Heart left ventricle (tissue), 16 donors: ENCODE measurements at regions not wholly inside any gene's neighbourhood (a gene's known extent, or its start where the extent isn't known, plus 50 kb on each side); places are given as distances from the start of the nearest gene placed in this dataset.

Experiments
- ATAC-seq, 4 donors: fragments of 200-7000 bp; cut with Tn5 transposase; one replicate each; pipeline ENCODE4 v1.9.1; 2020 to 2022; ENCODE audit warnings: moderate library complexity in 4 of 4, mild to moderate bottlenecking in 3 of 4, moderate number of reproducible peaks in 1 of 4
- DNase-seq, 5 donors: peaks; one replicate each; pipeline ENCODE4 v3.0.0-alpha.2; 2020
- H3K27ac ChIP-seq, 12 donors: fragments of 200-600 bp; sonication (generic) in 4 of 12; one replicate each; pipeline versions ENCODE4 v1.5.0 to v1.8.0; 2016 to 2022; ENCODE audit warnings: mild to moderate bottlenecking in 2 of 12
- H3K27me3 ChIP-seq, 9 donors: fragments of 200-600 bp; sonication (generic) in 2 of 9; one replicate each; pipeline versions ENCODE4 v1.5.1 to v1.8.0; 2016 to 2022; ENCODE audit warnings: mild to moderate bottlenecking in 3 of 9
- H3K36me3 ChIP-seq, 9 donors: fragments of 200-600 bp; sonication (generic) in 2 of 9; one replicate each; pipeline versions ENCODE4 v1.5.0 to v1.8.0; 2018 to 2022; ENCODE audit warnings: mild to moderate bottlenecking in 2 of 9
- H3K4me1 ChIP-seq, 12 donors: fragments of 200-600 bp; sonication (generic) in 4 of 12; one replicate each; pipeline versions ENCODE4 v1.5.0 to v1.8.0; 2016 to 2022; ENCODE audit warnings: mild to moderate bottlenecking in 3 of 12
- H3K4me3 ChIP-seq, 12 donors: fragments of 200-600 bp; sonication (generic) in 4 of 12; one replicate each; pipeline versions ENCODE4 v1.5.0 to v1.8.0; 2017 to 2022; ENCODE audit warnings: mild to moderate bottlenecking in 9 of 12, moderate library complexity in 4 of 12
- H3K9me3 ChIP-seq, 12 donors: fragments of 200-600 bp; sonication (generic) in 4 of 12; one replicate each; pipeline versions ENCODE4 v1.5.0 to v1.8.0; 2016 to 2022; ENCODE audit warnings: mild to moderate bottlenecking in 1 of 12
- CTCF ChIP-seq, 12 donors: fragments of 200-600 bp; sonication (generic) in 4 of 12; IDR thresholded peaks; one replicate each; pipeline versions ENCODE4 v1.5.0 to v1.8.0; 2018 to 2022; ENCODE audit warnings: antibody characterized with exemption in 12 of 12, mild to moderate bottlenecking in 5 of 12
- POLR2A ChIP-seq, 2 donors: fragments of 450-650 bp; IDR thresholded peaks; one replicate each; pipeline ENCODE4 v1.6.1; 2017; ENCODE audit warnings: antibody characterized with exemption in 2 of 2, mild to moderate bottlenecking in 2 of 2, moderate library complexity in 2 of 2
- WGBS, 4 donors: extraction: QIAGEN DNeasy Blood & Tissue Kit in 2 of 4; methylation state at CpG; one replicate each; pipeline versions ENCODE4 v1.1.5 to v1.1.7; 2013 to 2018; 5-methylcytosine and 5-hydroxymethylcytosine counted together
- intact Hi-C, 10 donors: fragments of 100-400 bp; cut with DNase I; formaldehyde crosslinking; loops; one replicate each; pipeline versions ENCODE4 v1.11.1 to v1.14.2; 2022
- donor health status: ischemic (EF 13 %, LVEDD 7.1; RV severe dilation, severe dysfunction).
- donor health status: healthy with polysubstance abuse.
- donor health status: DM: no; HTN: yes; CAD: no.
- donor health status: DM: no; HTN: no; CAD: no.
- donor health status: ischemic (EF 25% LVEDD 6.9; RV normal size, moderate dysfunction).
- donor health status: ischemic (EF 25% LVEDD 5.7; RV mildly dilated, moderate dysfunction).
- donor health status: healthy.
- donor health status: DM: yes; HTN: yes; CAD: no.
- donor health status: ischemic (EF 35%, LVEDD 5.7; RV mildly dilated, moderate dysfunction).
- donor health status: nonischemic (EF 11% LVEDD 7.7; RV severe dilation, severe dysfunction).
- donor health status: DM: yes; HTN: yes; CAD: no.
- donor health status: PGD.
- donor health status: ischemic (EF 29% LVEDD 5.4; RV normal size, mild dysfunction).
- donor health status: nonischemic (EF 23%, LVEDD 6.1; RV moderate dilation, normal function).

DNA sequence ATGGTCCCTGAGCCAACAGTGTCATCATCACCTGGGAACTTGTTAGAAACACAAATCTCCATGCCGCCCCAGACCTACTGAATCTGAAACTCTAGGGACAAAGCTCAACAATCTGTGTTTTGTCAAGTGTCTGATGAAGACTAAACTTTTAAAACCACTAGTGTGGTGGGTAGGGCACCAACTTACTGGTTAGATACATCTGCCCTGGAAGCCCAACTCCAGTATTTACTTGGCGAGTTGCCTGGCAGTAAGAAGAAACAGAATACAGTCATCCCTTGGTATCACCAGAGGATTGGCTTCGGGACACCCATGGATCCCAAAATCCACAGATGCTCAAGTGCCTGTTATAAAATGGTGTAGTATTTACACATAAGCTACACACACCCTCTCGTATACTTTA is 367.9 kb upstream of the DUSP10 start:
- Histone ChIP-seq H3K4me1 (peaks cover 0 to 15% (median 0%) of the 10 kb centered on the region in 12 donors), H3K27ac (no peak overlapping the region), H3K9me3 (peaks cover 0 to 5% (median 0%) of the 10 kb centered on the region in 12 donors), H3K36me3 (no peaks in the 10 kb centered on the region), H3K4me3 (no peak overlapping the region), H3K27me3 (no peaks in the 10 kb centered on the region)
- DNase-seq (no peak), ATAC-seq (no peak)
- TF ChIP-seq CTCF (IDR thresholded peaks at IDR 0.05) (no peak), POLR2A (IDR thresholded peaks at IDR 0.05) (no peak)
- intact Hi-C loops = loop anchor here in 2 of 10 donors (5.0 to 10.0 kb wide), 2 partner anchors 73 to 345 kb away; no protein-coding TSS in a partner anchor
- 82 to 89% (median 85%) methylated on average over 4 of the region's 4 CpGs for WGBS, 4 donors

- Histone ChIP-seq H3K4me3 (no peak overlapping the region), H3K9me3 (peaks cover 0 to 5% (median 0%) of the 10 kb centered on the region in 12 donors), H3K36me3 (no peaks in the 10 kb centered on the region), H3K27me3 (peaks cover 0 to 7% (median 0%) of the 10 kb centered on the region in 9 donors), H3K4me1 (peaks cover 0 to 18% (median 0%) of the 10 kb centered on the region in 12 donors), H3K27ac (no peak overlapping the region)
- TF ChIP-seq POLR2A (IDR thresholded peaks at IDR 0.05) = no peak
- TF ChIP-seq CTCF (IDR thresholded peaks at IDR 0.05) = no peak
- ATAC-seq (no peak), DNase-seq (no peak)
- intact Hi-C loops = loop anchor here in 2 of 10 donors (5.0 to 10.0 kb wide), 2 partner anchors 71 to 347 kb away; no protein-coding TSS in a partner anchor
- 39 to 65% (median 58%) methylated on average over 4 of the region's 4 CpGs for WGBS, 4 donors
Measured at GRCh38 chr1:222107975-222108374, 366.1 kb upstream of the DUSP10 start.

DNA sequence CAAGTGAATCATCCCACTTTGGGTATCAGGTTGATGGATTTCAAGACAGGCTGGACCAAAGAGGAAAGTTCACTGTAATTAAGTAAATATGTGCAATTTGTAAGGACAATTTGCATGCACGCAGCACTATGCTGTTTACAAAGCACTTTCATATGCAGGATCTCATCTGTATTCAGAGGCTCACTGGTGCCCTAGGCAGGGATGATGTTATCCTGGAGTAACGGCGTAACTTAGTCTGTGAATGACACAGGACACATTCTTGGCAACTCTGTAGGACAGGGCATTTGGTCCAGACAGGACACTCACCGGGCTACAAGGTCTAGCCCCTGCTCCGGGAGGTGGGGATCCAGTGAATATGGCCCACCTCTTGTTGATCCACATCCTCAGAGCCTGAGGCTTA is 365.4 kb upstream of the DUSP10 start:
- ATAC-seq = peak in 1 of 4 donors; percentile 25
- H3K4me3 ChIP-seq = no peak overlapping the region

DNA sequence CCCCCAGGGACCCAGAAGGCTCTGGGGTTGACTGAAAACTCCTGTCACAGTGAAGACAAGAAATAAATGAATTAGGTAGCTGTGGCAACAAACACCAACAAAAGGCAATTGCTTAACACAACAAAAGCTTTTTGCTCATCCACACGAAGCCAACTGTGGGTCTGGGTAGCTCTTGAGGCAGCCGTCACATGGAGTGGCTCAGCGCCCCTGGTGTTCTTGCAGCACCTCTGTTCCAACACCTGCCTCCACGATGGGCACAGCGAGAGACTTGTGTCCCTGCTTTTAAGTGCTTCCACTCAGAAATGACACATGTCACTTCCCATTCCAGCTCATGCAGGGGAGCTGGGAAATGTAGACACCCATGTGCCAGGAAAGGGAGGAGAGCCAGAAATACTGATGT is 364.5 kb upstream of the DUSP10 start:
- Histone ChIP-seq H3K4me1 (peaks cover 0 to 18% (median 0%) of the 10 kb centered on the region in 12 donors), H3K27ac (no peak overlapping the region), H3K4me3 (no peak overlapping the region), H3K9me3 (no peaks in the 10 kb centered on the region), H3K27me3 (peaks cover 0 to 7% (median 0%) of the 10 kb centered on the region in 9 donors), H3K36me3 (no peaks in the 10 kb centered on the region)
- ATAC-seq = no peak
- intact Hi-C loops = loop anchor here in 2 of 10 donors (5.0 to 10.0 kb wide), 2 partner anchors 69 to 348 kb away; no protein-coding TSS in a partner anchor
- 35 to 48% (median 39%) methylated on average over 5 of the region's 5 CpGs for WGBS, 4 donors
- TF ChIP-seq CTCF (IDR thresholded peaks at IDR 0.05) = no peak
- TF ChIP-seq POLR2A (IDR thresholded peaks at IDR 0.05) = no peak
- DNase-seq = peak in 1 of 5 donors; percentile 41

More for the DNA sequence above, 365.4 kb upstream of the DUSP10 start:
- no peaks in the 10 kb centered on the region for H3K9me3 ChIP-seq
- WGBS, 4 donors = 40 to 69% (median 67%) methylated on average over 3 to 5 of the region's 5 CpGs
- no peaks in the 10 kb centered on the region for H3K36me3 ChIP-seq
- peaks cover 0 to 18% (median 0%) of the 10 kb centered on the region in 12 donors for H3K4me1 ChIP-seq
- no peak overlapping the region for H3K27ac ChIP-seq
- TF ChIP-seq POLR2A (IDR thresholded peaks at IDR 0.05) = no peak
- no peak for TF ChIP-seq CTCF (IDR thresholded peaks at IDR 0.05)
- H3K27me3 ChIP-seq = peaks cover 0 to 7% (median 0%) of the 10 kb centered on the region in 9 donors
- intact Hi-C loops = loop anchor here in 2 of 10 donors (5.0 to 10.0 kb wide), 2 partner anchors 70 to 348 kb away; no protein-coding TSS in a partner anchor
- no peak for DNase-seq
